IMR-90 (cell line): ENCODE measurements at regions not wholly inside any gene's neighbourhood (a gene's known extent, or its start where the extent isn't known, plus 50 kb on each side); places are given as distances from the start of the nearest gene placed in this dataset.

Experiments
- ATAC-seq: fragments of 200-7000 bp; cut with Tn5 transposase; 2 replicates; pipeline ENCODE4 v1.9.1; 2020; ENCODE audit warnings: low read depth, mild to moderate bottlenecking, moderate library complexity
- BruUV-seq: library from RNA; stranded (reverse); fragments of 400-500 nt; replicated peaks from 2 replicates; lab custom pipeline; 2021; lab: Mats Ljungman, UMichigan
- CTCF ChIA-PET: fragments of 300-600 bp; formaldehyde crosslinking; extraction: SDS; loops from one replicate; lab custom pipeline; 2021; ENCODE audit warnings: antibody characterized with exemption; lab: Yijun Ruan, JAX
- POLR2A ChIA-PET: fragments of 300-600 bp; sonication (Branson Sonifier 250); formaldehyde crosslinking; loops from one replicate; lab custom pipeline; 2022; ENCODE audit warnings: antibody characterized with exemption; ENCODE audit not compliant: unreplicated experiment; lab: Charles Lee
- DNase-seq: peaks from one replicate; pipeline ENCODE4 v3.0.0; 2013
- H2AFZ ChIP-seq: replicated peaks from 2 replicates; pipeline ENCODE3; 2013; ENCODE audit warnings: low read length, mild to moderate bottlenecking; ENCODE audit not compliant: poor library complexity
- H2AK5ac ChIP-seq: 2 replicates; pipeline ENCODE4 v1.6.1; 2013; ENCODE audit warnings: low read depth, low read length, inconsistent platforms
- H2AK9ac ChIP-seq: replicated peaks from 2 replicates; pipeline ENCODE3; 2013; ENCODE audit warnings: mild to moderate bottlenecking, low read depth, low read length, moderate library complexity; ENCODE audit not compliant: poor library complexity
- H2BK120ac ChIP-seq: 2 replicates; pipeline ENCODE4 v1.6.1; 2013; ENCODE audit warnings: low read depth, low read length, inconsistent platforms
- H2BK15ac ChIP-seq: 3 replicates; pipeline ENCODE4 v1.6.1; 2013; ENCODE audit warnings: low read depth, low read length, inconsistent platforms
- H2BK20ac ChIP-seq: 2 replicates; pipeline ENCODE4 v1.6.1; 2013; ENCODE audit warnings: low read depth, mild to moderate bottlenecking, inconsistent platforms, low read length, moderate library complexity
- H2BK5ac ChIP-seq: 2 replicates; pipeline ENCODE4 v1.6.1; 2013; ENCODE audit warnings: mild to moderate bottlenecking, low read depth, low read length, inconsistent platforms; ENCODE audit not compliant: poor library complexity, severe bottlenecking
- H3K14ac ChIP-seq: replicated peaks from 2 replicates; pipeline ENCODE4 v1.6.1; 2013; ENCODE audit warnings: low read depth, low read length, inconsistent platforms
- H3K18ac ChIP-seq: 2 replicates; pipeline ENCODE4 v1.6.1; 2013; ENCODE audit warnings: low read depth, low read length, control low read depth
- H3K23ac ChIP-seq: 2 replicates; pipeline ENCODE4 v1.6.1; 2013; ENCODE audit warnings: low read depth, low read length, inconsistent platforms
- H3K27ac ChIP-seq: 2 replicates; pipeline ENCODE4 v1.5.1; 2013; ENCODE audit warnings: mild to moderate bottlenecking, control low read depth, low read length; ENCODE audit not compliant: insufficient read depth
- H3K27me3 ChIP-seq: 2 replicates; pipeline ENCODE4 v1.6.1; 2013; ENCODE audit warnings: low read length; ENCODE audit not compliant: control insufficient read depth, insufficient read depth
- H3K36me3 ChIP-seq: 2 replicates; pipeline ENCODE4 v1.6.1; 2013; ENCODE audit warnings: low read length, mixed read lengths; ENCODE audit not compliant: control insufficient read depth, insufficient read depth
- H3K4ac ChIP-seq: 2 replicates; pipeline ENCODE4 v1.6.1; 2013; ENCODE audit warnings: low read depth, low read length, inconsistent platforms
- H3K4me1 ChIP-seq: 2 replicates; pipeline ENCODE4 v1.6.1; 2013; ENCODE audit warnings: low read length, mixed read lengths; ENCODE audit not compliant: control insufficient read depth, insufficient read depth
- H3K4me2 ChIP-seq: 2 replicates; pipeline ENCODE4 v1.6.1; 2013; ENCODE audit warnings: low read depth, mild to moderate bottlenecking, control low read depth, low read length, moderate library complexity
- H3K4me3 ChIP-seq: 2 replicates; pipeline ENCODE4 v1.5.1; 2013; ENCODE audit warnings: low read depth, mild to moderate bottlenecking, control low read depth, low read length, moderate library complexity; ENCODE audit not compliant: insufficient read depth
- H3K56ac ChIP-seq: 2 replicates; pipeline ENCODE4 v1.6.1; 2013; ENCODE audit warnings: low read length, inconsistent platforms; ENCODE audit not compliant: insufficient read depth; ENCODE audit errors: extremely low read depth
- H3K79me1 ChIP-seq, 2 experiments: 2 replicates each; pipeline ENCODE4 v1.6.1; 2013; ENCODE audit warnings: low read length in 2 of 2, inconsistent platforms in 1 of 2, low read depth in 1 of 2
- H3K9ac ChIP-seq: 2 replicates; pipeline ENCODE4 v1.6.1; 2013; ENCODE audit warnings: low read depth, low read length, control low read depth
- H3K9me1 ChIP-seq: 2 replicates; pipeline ENCODE4 v1.6.1; 2013; ENCODE audit warnings: low read length, inconsistent platforms; ENCODE audit not compliant: insufficient read depth
- H3K9me3 ChIP-seq: 2 replicates; pipeline ENCODE4 v1.6.1; 2013; ENCODE audit warnings: low read length; ENCODE audit not compliant: control insufficient read depth, insufficient read depth
- H4K20me1 ChIP-seq: 2 replicates; pipeline ENCODE4 v1.6.1; 2013; ENCODE audit warnings: low read length, inconsistent platforms; ENCODE audit not compliant: insufficient read depth
- H4K5ac ChIP-seq: 2 replicates; pipeline ENCODE4 v1.6.1; 2013; ENCODE audit warnings: mild to moderate bottlenecking, low read depth, low read length, control low read depth
- H4K8ac ChIP-seq, 2 experiments: 2 replicates each; pipeline ENCODE4 v1.6.1; 2013; ENCODE audit warnings: low read depth in 2 of 2, low read length in 2 of 2, control low read depth in 1 of 2, inconsistent platforms in 1 of 2
- H4K91ac ChIP-seq: 2 replicates; pipeline ENCODE4 v1.6.1; 2013; ENCODE audit warnings: low read depth, low read length, inconsistent platforms; ENCODE audit not compliant: insufficient read depth
- CEBPB ChIP-seq: IDR thresholded peaks from 2 replicates; pipeline ENCODE4 v1.6.1; 2012; ENCODE audit warnings: low read depth, low read length, improper control_type of control experiment
- CHD1 ChIP-seq: IDR thresholded peaks from 2 replicates; pipeline ENCODE4 v1.6.1; 2012; ENCODE audit warnings: low read depth, low read length, improper control_type of control experiment
- ELK1 ChIP-seq: fragments of 150-350 bp; IDR thresholded peaks from 2 replicates; pipeline ENCODE4 v1.6.1; 2016; ENCODE audit warnings: low read depth, mild to moderate bottlenecking, low read length, moderate library complexity, borderline replicate concordance
- FOS ChIP-seq: fragments of 150-350 bp; IDR thresholded peaks from 2 replicates; pipeline ENCODE4 v1.6.1; 2016; ENCODE audit warnings: low read depth, low read length
- MAZ ChIP-seq: IDR thresholded peaks from 2 replicates; pipeline ENCODE4 v1.6.1; 2012; ENCODE audit warnings: low read depth, mild to moderate bottlenecking, low read length, improper control_type of control experiment, moderate library complexity, borderline replicate concordance
- MXI1 ChIP-seq: IDR thresholded peaks from 2 replicates; pipeline ENCODE4 v1.6.1; 2012; ENCODE audit warnings: low read depth, mild to moderate bottlenecking, low read length, moderate library complexity, borderline replicate concordance
- NFE2L2 ChIP-seq: fragments of 150-350 bp; IDR thresholded peaks from 2 replicates; pipeline ENCODE4 v1.6.1; 2016; ENCODE audit warnings: low read depth, mild to moderate bottlenecking, low read length
- RAD21 ChIP-seq: IDR thresholded peaks from 2 replicates; pipeline ENCODE4 v1.6.1; 2012; ENCODE audit warnings: low read length, improper control_type of control experiment
- RCOR1 ChIP-seq: IDR thresholded peaks from 2 replicates; pipeline ENCODE4 v1.6.1; 2012; ENCODE audit warnings: mild to moderate bottlenecking, low read length, improper control_type of control experiment; ENCODE audit not compliant: insufficient replicate concordance
- RFX5 ChIP-seq: IDR thresholded peaks from 2 replicates; pipeline ENCODE4 v1.8.0; 2012; ENCODE audit warnings: low read depth, mild to moderate bottlenecking, low read length, moderate library complexity
- WGBS, 2 experiments: methylation state at CpG; one replicate each; pipeline versions ENCODE4 v1.1.5 to v1.1.7; 2013; ENCODE audit warnings: missing lambda C conversion rate in 2 of 2; ENCODE audit not compliant: insufficient read length in 1 of 2; ENCODE audit errors: extremely low coverage in 2 of 2; 5-methylcytosine and 5-hydroxymethylcytosine counted together
- dilution Hi-C: fragments of 300-500 bp; cut with HindIII; formaldehyde crosslinking; loops from one replicate; pipeline ENCODE4 v1.14.3; 2018; ENCODE audit warnings: low sequenced_read_pairs; ENCODE audit not compliant: unreplicated experiment
- in situ Hi-C: fragments of 300-500 bp; cut with MboI; formaldehyde crosslinking; loops from 3 replicates; pipeline ENCODE4 v1.14.3; 2019; ENCODE audit warnings: low sequenced_read_pairs, inconsistent platforms, mixed read lengths
- intact Hi-C: fragments of 100-400 bp; cut with micrococcal nuclease; formaldehyde crosslinking; loops from 2 replicates; pipeline ENCODE4 v1.10.0; 2022

DNA sequence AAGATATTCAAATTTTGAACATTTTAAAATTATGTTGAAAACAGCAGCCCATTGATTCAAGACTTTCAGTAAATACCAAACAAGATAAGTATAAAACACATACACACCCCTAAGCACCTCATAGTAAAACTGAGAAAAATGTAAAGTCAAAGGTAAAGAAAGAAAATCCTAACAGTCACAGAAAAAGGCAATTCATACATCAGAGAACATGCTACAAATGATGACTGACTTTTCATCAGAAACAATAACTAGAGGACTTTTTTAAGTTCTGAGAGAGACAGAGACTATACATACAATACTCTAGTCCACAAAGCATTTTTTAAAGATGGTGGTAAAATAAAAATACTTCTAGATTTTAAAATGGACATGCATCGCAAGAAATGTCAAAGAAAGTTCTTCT lies 111.0 kb downstream of the PFDN4 start:
- ChIA-PET CTCF (no interaction called here), POLR2A (no interaction called here)
- Histone ChIP-seq H3K4ac (no peak overlapping the region), H3K9me1 (no peaks in the 10 kb centered on the region), H4K8ac (no peak overlapping the region), H2BK5ac (no peak overlapping the region), H3K56ac (no peak overlapping the region), H3K9ac (no peak overlapping the region), H3K36me3 (no peaks in the 10 kb centered on the region), H3K4me1 (0 out of 2 replicates have a peak, but pooled peaks cover 2% of the 10 kb centered on the region), H4K5ac (no peak overlapping the region), H3K4me2 (no peak overlapping the region), H2AFZ (no peak overlapping the region), H2BK15ac (no peak overlapping the region), H3K18ac (no peak overlapping the region), H2BK20ac (no peak overlapping the region), H3K27ac (no peak overlapping the region), H4K20me1 (no peaks in the 10 kb centered on the region), H2BK120ac (no peak overlapping the region), H3K4me3 (no peak overlapping the region), H3K27me3 (no peaks in the 10 kb centered on the region), H4K91ac (no peak overlapping the region), H2AK9ac (no peak overlapping the region), H3K79me1 (no peaks in the 10 kb centered on the region), H2AK5ac (no peak overlapping the region), H3K9me3 (no peaks in the 10 kb centered on the region), H3K23ac (no peak overlapping the region), H3K14ac (no peak overlapping the region)
- ATAC-seq: no peak
- WGBS, 2 experiments: no CpG with 5 or more reads among the region's 1 CpG
- intact Hi-C loops: no loop called here
- dilution Hi-C loops: no loop called here
- in situ Hi-C loops: no loop called here
- TF ChIP-seq MXI1: no peak
- no peak for TF ChIP-seq RFX5
- TF ChIP-seq CEBPB: no peak
- no peak for TF ChIP-seq ELK1
- no peak for TF ChIP-seq NFE2L2
- TF ChIP-seq RCOR1: no peak
- no peak for TF ChIP-seq CHD1
- TF ChIP-seq RAD21: no peak
- TF ChIP-seq MAZ: no peak
- no peak for TF ChIP-seq FOS
- no TSS peak for BruUV-seq
- DNase-seq: no peak
